ENCODE measurements at regions not wholly inside any gene's neighbourhood (a gene's known extent, or its start where the extent isn't known, plus 50 kb on each side); places are given as distances from the start of the nearest gene placed in this dataset.

GRCh38 chr14:83208341-83208740, 1674.7 kb upstream of the SEL1L start:
- DNase-seq (ENCODE audit: low spot score) = peak; percentile 42

DNA sequence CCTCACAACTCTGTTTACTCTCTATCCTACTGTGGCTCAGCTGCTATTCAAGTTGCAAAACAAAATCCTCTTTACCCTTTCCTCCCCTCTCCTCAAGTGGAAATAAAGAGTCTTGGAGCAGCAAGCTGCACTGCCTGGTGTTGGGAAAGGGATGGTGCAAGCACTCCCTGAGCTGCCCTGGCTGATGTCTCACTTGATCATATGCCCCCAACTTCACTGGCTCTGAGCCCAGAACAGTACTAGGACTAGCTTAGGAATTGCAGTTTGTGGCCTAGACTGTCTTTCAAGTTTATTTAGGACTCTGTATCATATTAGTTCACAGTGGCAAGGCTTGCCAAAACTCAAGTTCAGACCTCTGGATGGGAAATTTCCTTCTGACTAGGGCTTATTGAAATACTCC, 1683.8 kb upstream of the SEL1L start:
- peak; percentile 30 for DNase-seq (ENCODE audit: low spot score)

DNA sequence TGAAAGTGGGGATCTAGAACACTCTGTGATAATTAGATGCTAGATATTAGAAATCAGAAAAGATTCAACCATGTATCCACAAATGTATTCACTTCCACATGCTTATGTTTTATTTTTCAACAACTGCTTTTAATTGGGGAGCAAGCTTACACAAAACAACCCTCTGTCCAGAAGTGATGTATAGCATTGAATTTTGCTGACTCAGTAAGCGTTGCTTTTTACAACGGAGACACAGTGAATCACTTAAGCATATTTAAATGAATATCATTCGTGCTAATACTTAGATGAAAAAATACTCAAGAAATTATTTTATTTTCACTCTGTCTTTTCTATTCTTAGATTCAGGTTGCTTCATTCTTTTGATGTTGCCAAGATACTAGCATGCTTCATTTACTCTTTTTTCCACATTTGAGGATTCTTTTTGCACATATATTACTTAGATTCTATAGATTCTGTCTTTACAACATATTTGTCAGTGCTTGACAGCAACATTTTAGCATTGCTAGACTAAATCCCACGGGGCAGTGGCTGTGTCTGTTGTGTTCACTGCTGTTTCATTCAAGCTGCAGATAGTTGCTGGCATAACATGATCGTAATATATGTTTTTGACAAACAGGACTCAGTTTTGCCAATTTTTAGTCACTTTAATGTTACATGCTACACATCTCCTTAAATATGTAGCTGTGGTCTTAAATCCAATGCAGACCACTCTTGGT, 1714.4 kb upstream of the SEL1L start:
- DNase-seq (ENCODE audit: low spot score) = no peak

GRCh38 chr14:83251402-83251801, 1717.7 kb upstream of the SEL1L start:
- DNase-seq (ENCODE audit: low spot score) = no peak

DNA sequence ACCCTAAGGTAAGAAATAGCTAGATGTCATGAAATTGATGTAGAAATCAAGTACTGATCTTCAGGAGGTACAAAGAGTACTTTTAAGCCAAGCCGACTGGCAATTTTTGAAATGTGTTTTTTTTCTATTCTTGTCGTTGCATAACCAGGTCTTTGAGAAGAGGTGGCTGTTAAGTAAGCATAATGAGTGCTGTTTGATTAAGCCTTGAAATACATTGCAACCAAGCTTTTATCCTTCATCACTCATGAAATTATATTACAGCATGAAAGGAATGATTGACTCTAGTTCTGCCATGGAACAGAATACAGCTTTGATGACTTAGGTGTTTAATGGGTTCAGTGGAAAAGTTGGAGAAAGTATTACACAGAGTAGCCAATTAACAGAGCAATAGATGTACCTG, 1720.2 kb upstream of the SEL1L start:
- DNase-seq (ENCODE audit: low spot score) = no peak

GRCh38 chr14:83255015-83255726, 1721.5 kb upstream of the SEL1L start:
- peak; percentile 68 for DNase-seq (ENCODE audit: low spot score)

- DNase-seq (ENCODE audit: low spot score) = no peak
Measured at GRCh38 chr14:83255727-83256090, 1722.1 kb upstream of the SEL1L start.

- DNase-seq (ENCODE audit: low spot score) = no peak
Measured at GRCh38 chr14:83257466-83258439, 1724.1 kb upstream of the SEL1L start.

- peak; percentile 76 for DNase-seq (ENCODE audit: low spot score)
Measured at GRCh38 chr14:83260751-83261150, 1727.1 kb upstream of the SEL1L start.

DNA sequence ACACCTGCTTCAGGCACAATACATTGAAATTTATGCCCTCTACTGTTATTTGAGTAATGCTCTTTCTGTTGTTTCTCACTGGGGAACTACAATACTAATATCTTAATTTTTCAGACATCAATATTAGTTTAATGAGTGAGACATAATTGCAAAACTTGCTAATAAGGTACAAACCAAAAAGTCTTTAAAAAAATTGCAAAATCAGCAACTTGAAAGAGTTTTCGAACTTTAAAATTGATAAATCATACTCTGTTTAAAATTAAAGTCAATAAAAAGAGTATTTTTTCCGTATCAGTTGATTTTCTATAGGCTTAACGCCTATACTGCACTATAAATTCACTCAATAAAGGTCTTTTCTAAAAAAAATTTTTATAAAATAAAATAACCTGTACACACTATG, 1735.9 kb upstream of the SEL1L start:
- DNase-seq (ENCODE audit: low spot score) = no peak

DNA sequence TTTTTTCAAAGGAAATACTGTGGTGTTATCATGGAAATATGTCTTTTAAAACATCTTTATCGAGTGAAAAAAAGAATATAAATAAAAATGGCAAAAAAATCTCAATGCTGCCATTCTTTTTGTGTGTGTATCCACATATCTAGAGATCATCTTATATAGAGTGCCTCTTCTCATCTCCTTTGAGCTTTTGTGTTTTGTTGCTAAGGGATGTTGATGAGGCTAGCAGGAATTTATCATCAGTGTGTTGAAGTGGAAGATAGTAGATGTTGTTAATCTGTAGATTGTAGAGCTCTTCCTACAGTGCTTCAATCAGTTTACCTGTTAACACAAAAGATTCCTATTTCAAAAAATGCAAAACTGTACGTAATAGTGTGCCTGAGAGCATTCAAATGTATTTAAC, 1738.0 kb upstream of the SEL1L start:
- no peak for DNase-seq (ENCODE audit: low spot score)

DNA sequence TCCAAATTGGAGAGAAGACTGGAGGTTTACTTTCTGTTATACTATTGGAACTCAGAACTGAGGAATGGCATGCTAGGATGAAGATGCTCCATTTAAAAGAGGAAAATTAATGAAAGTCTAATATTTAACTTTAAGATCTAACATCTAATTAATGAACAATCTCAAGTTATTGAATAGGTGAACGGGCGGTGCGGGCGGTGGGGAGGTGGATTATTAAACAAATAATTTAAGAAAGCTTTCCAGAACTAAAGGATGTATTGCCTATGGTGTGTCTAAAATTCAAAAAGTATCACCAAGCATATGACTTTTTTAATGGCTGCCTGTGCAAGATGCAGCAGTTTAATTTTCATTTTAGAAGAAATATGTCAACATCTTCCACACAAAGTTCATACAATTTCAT, 1747.1 kb upstream of the SEL1L start:
- DNase-seq (ENCODE audit: low spot score) = no peak

GRCh38 chr14:83282706-83283105, 1749.1 kb upstream of the SEL1L start:
- DNase-seq (ENCODE audit: low spot score) = no peak

DNA sequence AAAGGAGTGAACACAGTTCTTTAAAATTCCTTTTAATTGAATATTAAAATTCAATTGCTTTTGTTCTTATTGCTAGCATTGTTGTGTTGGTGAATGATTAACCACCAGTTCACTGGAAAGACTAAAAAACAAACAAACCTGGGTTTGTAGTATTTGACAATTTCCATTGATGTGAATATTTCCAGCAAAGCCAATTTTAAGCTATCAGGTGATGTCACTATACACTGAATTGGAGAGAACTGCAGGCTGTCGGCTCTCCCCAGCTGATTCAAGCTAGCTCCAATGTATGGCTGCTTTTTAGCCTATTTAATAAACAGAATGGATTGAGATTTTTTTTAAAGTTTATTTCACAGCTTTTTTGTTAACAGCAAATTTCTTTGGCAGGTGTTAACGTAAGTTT, 1753.6 kb upstream of the SEL1L start:
- no peak for DNase-seq (ENCODE audit: low spot score)

GRCh38 chr14:83289390-83289789, 1755.7 kb upstream of the SEL1L start:
- DNase-seq (ENCODE audit: low spot score) = no peak

DNA sequence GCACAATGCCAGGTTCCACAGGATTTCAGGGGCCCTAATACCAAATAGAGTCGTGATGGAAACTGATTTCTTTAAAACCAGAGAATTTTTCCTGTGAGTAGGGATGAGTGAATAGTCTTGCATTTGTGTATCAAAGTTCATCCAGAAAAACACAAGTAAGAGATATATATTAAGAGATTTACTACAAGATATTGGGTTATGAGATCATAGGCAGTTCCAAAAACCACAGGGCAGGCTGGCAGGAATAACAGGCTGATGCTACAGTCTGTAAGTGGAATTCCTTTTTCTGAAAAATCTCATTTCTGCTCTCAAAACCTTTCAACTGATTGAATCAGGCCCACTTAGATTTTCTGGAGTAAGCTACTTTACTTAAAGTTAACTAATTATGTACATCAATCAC, 1756.2 kb upstream of the SEL1L start:
- no peak for DNase-seq (ENCODE audit: low spot score)

GRCh38 chr14:83290447-83290846, 1756.8 kb upstream of the SEL1L start:
- DNase-seq (ENCODE audit: low spot score) = no peak

- no peak for DNase-seq (ENCODE audit: low spot score)
Measured at GRCh38 chr14:83291714-83292113, 1758.1 kb upstream of the SEL1L start.

- DNase-seq (ENCODE audit: low spot score) = peak; percentile 35
Measured at GRCh38 chr14:83294941-83295340, 1761.3 kb upstream of the SEL1L start.

DNA sequence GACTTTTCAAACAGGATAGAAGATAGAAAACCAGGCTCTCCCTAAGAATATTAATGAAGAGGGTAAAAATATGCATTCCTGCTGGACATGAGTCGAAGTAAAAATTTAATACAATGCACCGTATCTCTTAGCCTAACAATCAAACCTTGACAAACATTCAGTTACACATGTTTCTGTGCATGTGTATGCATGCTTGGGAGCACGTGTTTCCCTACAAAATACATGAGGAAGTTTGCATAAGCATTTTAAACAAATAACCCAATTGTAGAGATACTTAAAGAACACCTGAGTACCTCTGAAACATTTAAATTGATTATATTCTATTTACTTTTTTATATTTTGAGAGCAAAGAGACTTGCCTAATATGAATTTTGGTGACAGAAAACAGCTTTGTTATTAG, 1763.7 kb upstream of the SEL1L start:
- no peak for DNase-seq (ENCODE audit: low spot score)

- peak; percentile 52 for DNase-seq (ENCODE audit: low spot score)
Measured at GRCh38 chr14:83298016-83298415, 1764.4 kb upstream of the SEL1L start.

- peak; percentile 37 for DNase-seq (ENCODE audit: low spot score)
Measured at GRCh38 chr14:83300476-83301064, 1766.9 kb upstream of the SEL1L start.
